ENCODE measurements at regions not wholly inside any gene's neighbourhood (a gene's known extent, or its start where the extent isn't known, plus 50 kb on each side); places are given as distances from the start of the nearest gene placed in this dataset.
"Not testable (repeated sequence)": the region's sequence is repeated elsewhere in the genome, so short reads cannot be mapped to it uniquely, and the experiment has no call there.

- TF ChIP-seq CTCF (IDR thresholded peaks at IDR 0.05; ENCODE audit: low read depth, low read length); EZH2phosphoT487 (IDR thresholded peaks at IDR 0.05; ENCODE audit: low read depth): not testable (repeated sequence)
Measured at GRCh38 chr5:106430733-106431132, 1240.0 kb downstream of the EFNA5 start.
